NT2/D1 (cell line): ENCODE measurements at regions not wholly inside any gene's neighbourhood (a gene's known extent, or its start where the extent isn't known, plus 50 kb on each side); places are given as distances from the start of the nearest gene placed in this dataset.

ENCODE experiments used
- SUZ12 ChIP-seq: IDR thresholded peaks from 2 replicates; pipeline ENCODE4 v1.6.1; 2011; ENCODE audit not compliant: insufficient read length, insufficient read depth; ENCODE audit errors: extremely low read depth
- YY1 ChIP-seq: IDR thresholded peaks from 2 replicates; pipeline ENCODE4 v1.6.1; 2011; ENCODE audit not compliant: insufficient read length, insufficient read depth

DNA sequence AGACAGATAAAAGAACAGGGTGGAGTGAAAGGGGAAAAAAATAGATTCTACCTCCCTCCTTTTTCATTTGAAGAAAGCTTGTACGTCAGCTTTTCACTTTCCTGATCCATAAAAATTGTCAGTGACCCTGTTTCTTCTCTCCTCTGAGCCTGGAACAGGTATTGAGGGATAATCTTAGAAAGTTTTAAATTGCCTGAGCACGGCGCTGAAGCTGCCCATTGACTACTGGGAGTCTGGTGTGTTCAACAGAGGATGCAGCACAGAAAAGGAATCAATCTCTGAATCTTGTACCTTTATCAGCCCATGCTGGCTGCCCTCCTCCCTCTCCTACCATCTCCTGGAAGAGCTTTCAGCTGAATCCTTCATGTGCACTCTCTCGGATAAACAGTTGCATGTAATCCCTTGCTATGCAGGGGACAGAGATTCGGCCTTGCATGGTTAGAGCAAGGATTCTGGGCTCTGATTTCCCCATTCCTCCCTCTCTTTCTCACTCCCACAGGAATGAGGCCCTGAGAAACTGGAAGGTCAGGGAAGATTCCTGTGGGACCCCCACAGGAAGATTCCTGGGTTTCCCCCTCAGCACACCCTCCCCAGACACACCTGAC lies 162.4 kb upstream of the SYN3 start:
- no peak for TF ChIP-seq YY1
- TF ChIP-seq SUZ12, result no peak
